ENCODE measurements at regions not wholly inside any gene's neighbourhood (a gene's known extent, or its start where the extent isn't known, plus 50 kb on each side); places are given as distances from the start of the nearest gene placed in this dataset.

- TF ChIP-seq GATA2 (IDR thresholded peaks at IDR 0.05; ENCODE audit: low read depth, low read length): no peak
- TF ChIP-seq GATA3 (IDR thresholded peaks at IDR 0.05; ENCODE audit: low read depth, low read length): no peak
Observed at GRCh38 chr14:34059925-34060650, 109.2 kb upstream of the EGLN3 start.

DNA sequence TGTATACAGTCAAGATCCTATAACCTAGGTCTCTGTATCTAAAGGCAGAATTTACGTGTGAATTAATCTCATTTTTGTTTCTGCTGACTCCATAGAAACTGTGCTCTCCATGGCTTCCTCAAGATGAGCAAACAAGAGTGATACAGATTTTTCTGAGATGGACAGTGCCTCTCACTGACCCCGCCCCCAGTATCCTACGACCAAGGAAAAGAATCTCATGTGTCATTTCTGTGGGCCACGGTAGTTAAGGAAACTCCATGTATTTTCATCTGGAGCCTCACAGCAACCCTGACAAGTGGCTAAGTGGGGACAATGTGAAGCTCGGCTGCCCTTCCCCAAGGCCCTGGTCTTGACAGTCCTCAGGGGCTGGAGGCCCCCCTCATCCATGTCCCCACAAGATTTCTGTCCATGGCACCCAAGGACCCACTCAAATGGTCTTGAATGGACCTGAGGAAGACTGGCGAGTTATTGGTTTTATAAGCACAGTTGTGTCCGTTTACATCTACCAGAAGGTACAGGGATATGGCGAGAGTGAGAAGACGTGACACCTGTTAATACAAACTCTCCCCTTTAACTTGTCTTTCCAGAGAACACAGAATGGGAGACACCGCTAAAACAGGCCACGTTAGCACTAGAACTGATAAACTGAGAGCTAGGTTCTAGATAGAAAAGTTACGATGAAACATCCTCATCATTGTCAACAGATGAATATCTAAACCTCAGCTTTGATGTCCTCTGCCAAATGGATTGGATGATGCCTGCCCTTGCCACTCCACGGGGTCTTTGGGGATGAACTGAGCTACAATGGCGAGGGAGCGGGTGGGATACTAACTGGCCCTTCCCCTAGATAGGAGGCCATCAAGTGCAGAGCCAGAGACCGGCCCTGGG, 108.4 kb upstream of the EGLN3 start:
- TF ChIP-seq GATA2 (IDR thresholded peaks at IDR 0.05; ENCODE audit: low read depth, low read length) (no peak), GATA3 (IDR thresholded peaks at IDR 0.05; ENCODE audit: low read depth, low read length) (no peak)

DNA sequence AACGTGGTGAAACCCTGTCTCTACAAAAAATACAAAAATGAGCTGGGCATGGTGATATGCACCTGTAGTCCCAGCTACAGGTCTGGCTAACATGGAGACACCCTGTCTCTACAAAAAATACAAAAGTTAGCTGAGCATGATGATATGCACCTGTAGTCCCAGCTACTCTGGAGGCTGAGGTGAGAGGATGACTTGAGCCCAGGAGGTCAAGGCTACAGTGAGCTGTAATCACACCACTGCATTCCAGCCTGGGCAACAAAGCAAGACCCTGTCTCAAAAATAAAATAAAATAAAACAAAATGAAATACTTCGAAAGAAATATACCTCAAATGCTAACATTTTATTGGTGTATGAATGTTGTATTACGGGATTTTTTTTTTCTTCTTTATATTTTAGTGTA, 107.6 kb upstream of the EGLN3 start:
- no peak for TF ChIP-seq GATA3 (IDR thresholded peaks at IDR 0.05; ENCODE audit: low read depth, low read length)
- no peak for TF ChIP-seq GATA2 (IDR thresholded peaks at IDR 0.05; ENCODE audit: low read depth, low read length)

- no peak for TF ChIP-seq GATA2 (IDR thresholded peaks at IDR 0.05; ENCODE audit: low read depth, low read length)
- TF ChIP-seq GATA3 (IDR thresholded peaks at IDR 0.05; ENCODE audit: low read depth, low read length): no peak
Observed at GRCh38 chr14:34056046-34056445, 105.2 kb upstream of the EGLN3 start.

GRCh38 chr14:34055157-34055950, 104.5 kb upstream of the EGLN3 start:
- TF ChIP-seq GATA2 (IDR thresholded peaks at IDR 0.05; ENCODE audit: low read depth, low read length) (no peak), GATA3 (IDR thresholded peaks at IDR 0.05; ENCODE audit: low read depth, low read length) (no peak)

DNA sequence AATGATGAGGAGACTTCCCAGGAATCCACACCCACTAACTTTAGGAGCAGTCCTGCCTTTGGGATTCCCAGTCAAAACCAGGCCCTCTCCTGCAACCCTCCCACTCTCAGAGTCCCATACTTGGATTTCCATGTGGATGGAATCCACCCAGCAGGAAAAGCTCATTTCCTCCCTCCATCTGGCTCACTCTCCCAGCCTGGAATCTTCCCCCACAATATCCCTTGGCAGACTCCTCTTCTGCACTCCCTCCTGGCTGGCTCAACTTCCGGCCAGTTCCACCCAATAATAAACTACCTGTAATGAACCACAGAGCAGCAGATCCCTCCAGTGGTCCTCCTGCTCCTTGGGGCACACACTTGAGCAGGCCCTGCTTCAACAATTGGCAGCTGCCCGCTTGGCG, 102.8 kb upstream of the EGLN3 start:
- TF ChIP-seq GATA2 (IDR thresholded peaks at IDR 0.05; ENCODE audit: low read depth, low read length) (no peak), GATA3 (IDR thresholded peaks at IDR 0.05; ENCODE audit: low read depth, low read length) (no peak)

- TF ChIP-seq GATA3 (IDR thresholded peaks at IDR 0.05; ENCODE audit: low read depth, low read length) (no peak), GATA2 (IDR thresholded peaks at IDR 0.05; ENCODE audit: low read depth, low read length) (no peak)
Observed at GRCh38 chr14:34052658-34053014, 101.8 kb upstream of the EGLN3 start.

DNA sequence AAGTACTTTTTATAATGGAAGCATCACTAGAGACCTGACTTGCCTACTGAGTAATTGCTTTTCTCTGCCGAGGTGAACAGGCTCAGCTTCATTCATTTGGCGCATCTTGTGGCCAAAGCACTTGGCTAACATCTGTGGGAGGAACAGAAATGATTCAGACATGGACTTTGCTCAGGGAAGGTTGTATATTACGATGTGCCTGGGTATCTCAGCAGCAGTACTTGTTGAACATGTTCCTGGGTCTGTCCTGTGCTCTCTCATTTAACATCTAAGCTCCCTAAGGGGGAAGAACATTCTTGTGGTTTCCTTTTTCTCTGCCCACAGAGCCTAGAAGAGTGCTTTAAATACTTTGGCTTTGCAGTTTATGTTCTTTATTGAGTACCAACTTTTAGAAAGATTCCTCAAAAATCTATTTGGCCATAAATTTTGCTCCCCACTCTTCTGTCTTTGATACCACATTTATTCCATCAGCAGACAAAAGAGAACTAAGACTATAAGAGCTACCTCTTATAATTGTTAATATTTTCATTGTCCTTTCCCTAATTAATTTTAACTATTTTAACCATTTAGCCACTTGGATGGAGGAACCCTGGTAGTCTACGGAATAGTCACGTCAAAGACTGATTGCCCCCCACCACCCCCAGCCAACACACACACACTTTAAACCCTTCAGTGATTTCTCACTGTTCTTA, 101.2 kb upstream of the EGLN3 start:
- TF ChIP-seq GATA2 (IDR thresholded peaks at IDR 0.05; ENCODE audit: low read depth, low read length) (no peak), GATA3 (IDR thresholded peaks at IDR 0.05; ENCODE audit: low read depth, low read length) (no peak)

GRCh38 chr14:34050606-34051005, 99.7 kb upstream of the EGLN3 start:
- TF ChIP-seq GATA2 (IDR thresholded peaks at IDR 0.05; ENCODE audit: low read depth, low read length): no peak
- no peak for TF ChIP-seq GATA3 (IDR thresholded peaks at IDR 0.05; ENCODE audit: low read depth, low read length)

GRCh38 chr14:34049790-34050189, 98.9 kb upstream of the EGLN3 start:
- no peak for TF ChIP-seq GATA3 (IDR thresholded peaks at IDR 0.05; ENCODE audit: low read depth, low read length)
- TF ChIP-seq GATA2 (IDR thresholded peaks at IDR 0.05; ENCODE audit: low read depth, low read length): no peak

DNA sequence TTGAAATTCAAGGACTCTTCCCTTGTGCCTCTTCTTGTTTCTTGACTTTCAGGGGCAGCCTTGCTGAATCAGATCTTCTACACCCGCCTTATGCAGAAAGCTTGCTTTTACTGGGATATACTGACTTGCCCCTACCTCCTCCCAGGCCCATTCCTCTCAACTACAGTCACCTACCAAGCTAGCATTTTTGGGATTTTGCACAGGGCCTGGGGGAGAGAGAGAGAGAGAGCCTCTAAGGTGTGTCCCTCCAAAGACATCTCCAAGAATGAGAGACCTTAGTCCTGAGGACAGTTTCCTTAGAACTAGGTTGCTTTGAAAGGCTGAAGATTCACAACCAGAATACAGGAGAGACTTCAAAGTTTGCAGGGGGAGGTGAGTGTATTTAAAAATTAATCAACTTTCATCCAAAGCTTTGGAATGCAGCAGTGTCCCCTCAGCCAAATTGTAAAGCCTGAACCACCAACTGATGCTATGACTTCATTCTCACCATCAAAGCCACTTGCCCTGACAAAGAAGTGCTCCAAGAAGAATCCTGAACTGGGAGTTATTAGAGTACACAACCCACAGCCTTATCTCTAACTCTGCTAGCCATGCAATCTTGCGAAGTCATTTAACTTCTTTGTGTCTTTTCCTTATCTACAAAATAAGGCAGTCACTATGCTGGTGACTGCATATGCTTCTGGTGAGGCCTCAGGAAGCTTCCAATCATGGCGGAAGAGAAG, 96.1 kb upstream of the EGLN3 start:
- no peak for TF ChIP-seq GATA2 (IDR thresholded peaks at IDR 0.05; ENCODE audit: low read depth, low read length)
- TF ChIP-seq GATA3 (IDR thresholded peaks at IDR 0.05; ENCODE audit: low read depth, low read length): no peak

DNA sequence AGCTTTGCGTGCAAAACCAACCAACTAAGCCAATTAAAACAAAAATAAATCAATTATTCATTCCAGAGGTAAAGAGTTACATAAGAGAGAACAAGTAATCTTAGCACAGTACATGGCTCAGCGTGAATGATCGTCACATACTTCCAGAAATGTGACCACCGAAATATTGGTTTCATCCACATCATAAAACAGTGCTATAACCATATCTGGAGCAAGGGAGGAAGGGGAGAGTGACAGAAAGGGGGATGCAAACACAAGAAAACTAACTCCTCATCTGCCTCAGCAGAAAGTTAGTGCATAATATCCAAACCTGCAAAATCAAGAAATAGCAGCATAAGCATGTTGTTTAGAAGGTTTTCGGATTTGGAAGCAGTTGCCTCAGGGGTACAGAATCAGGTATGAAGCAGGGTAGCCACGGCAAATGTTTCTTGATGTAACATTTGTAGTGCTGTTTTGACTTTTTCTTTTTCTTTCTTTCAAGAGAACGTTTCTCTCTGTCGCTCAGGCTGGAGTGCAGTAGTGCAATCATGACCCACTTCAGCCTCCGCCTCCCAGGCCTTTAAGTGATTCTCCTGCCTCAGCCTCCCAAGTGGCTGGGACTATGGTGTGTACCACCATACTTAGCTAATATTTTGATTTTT, 93.9 kb upstream of the EGLN3 start:
- no peak for TF ChIP-seq GATA3 (IDR thresholded peaks at IDR 0.05; ENCODE audit: low read depth, low read length)
- TF ChIP-seq GATA2 (IDR thresholded peaks at IDR 0.05; ENCODE audit: low read depth, low read length): no peak

GRCh38 chr14:34044373-34044637, 93.4 kb upstream of the EGLN3 start:
- TF ChIP-seq GATA3 (IDR thresholded peaks at IDR 0.05; ENCODE audit: low read depth, low read length) (no peak), GATA2 (IDR thresholded peaks at IDR 0.05; ENCODE audit: low read depth, low read length) (no peak)

All from SH-SY5Y (cell line).